Natural killer cell (primary cell): ENCODE measurements at regions not wholly inside any gene's neighbourhood (a gene's known extent, or its start where the extent isn't known, plus 50 kb on each side); places are given as distances from the start of the nearest gene placed in this dataset.

Experiments used
- ATAC-seq, 3 donors: fragments of 150-1000 bp in 2 of 3; fragments of 200-7000 bp in 1 of 3; cut with Tn5 transposase; 1 replicate in 1 of 3; 2 replicates in 2 of 3; pipeline ENCODE4 v1.10.0; 2021; ENCODE audit warnings: mild to moderate bottlenecking in 2 of 3, moderate library complexity in 2 of 3
- DNase-seq, 2 donors: peaks; one replicate each; pipeline versions ENCODE4 v3.0.0 to v3.0.0-alpha.2; 2013 to 2021; ENCODE audit warnings: mixed read lengths in 1 of 2
- H3K27ac ChIP-seq: one replicate; pipeline ENCODE4 v1.5.1; 2013; ENCODE audit warnings: mild to moderate bottlenecking, low read length
- H3K27me3 ChIP-seq: one replicate; pipeline ENCODE4 v1.6.1; 2013; ENCODE audit warnings: low read length; ENCODE audit not compliant: control insufficient read depth, insufficient read depth
- H3K36me3 ChIP-seq: one replicate; pipeline ENCODE4 v1.6.1; 2013; ENCODE audit warnings: low read length; ENCODE audit not compliant: control insufficient read depth, insufficient read depth
- H3K4me1 ChIP-seq: one replicate; pipeline ENCODE4 v1.6.1; 2013; ENCODE audit warnings: low read length; ENCODE audit not compliant: control insufficient read depth, insufficient read depth
- H3K4me3 ChIP-seq: one replicate; pipeline ENCODE4 v1.5.1; 2013; ENCODE audit warnings: low read length
- H3K9me3 ChIP-seq: one replicate; pipeline ENCODE4 v1.6.1; 2013; ENCODE audit warnings: low read length; ENCODE audit not compliant: control insufficient read depth, insufficient read depth
- H3K27ac Mint-ChIP-seq, 2 donors: one replicate each; pipeline ENCODE4 v1.8.0; 2022; ENCODE audit warnings: mild to moderate bottlenecking in 2 of 2, mixed read lengths in 2 of 2, moderate library complexity in 1 of 2
- H3K27me3 Mint-ChIP-seq, 2 donors: one replicate each; pipeline ENCODE4 v1.8.0; 2022; ENCODE audit warnings: low read depth in 2 of 2, mixed read lengths in 2 of 2
- H3K36me3 Mint-ChIP-seq: one replicate; pipeline ENCODE4 v1.8.0; 2022; ENCODE audit warnings: mixed read lengths
- H3K4me1 Mint-ChIP-seq, 2 donors: one replicate each; pipeline ENCODE4 v1.8.0; 2022; ENCODE audit warnings: mixed read lengths in 2 of 2
- H3K4me3 Mint-ChIP-seq: one replicate; pipeline ENCODE4 v1.8.0; 2022; ENCODE audit warnings: mild to moderate bottlenecking, moderate library complexity, mixed read lengths
- H3K9me3 Mint-ChIP-seq, 2 donors: one replicate each; pipeline ENCODE4 v1.8.0; 2022; ENCODE audit warnings: mixed read lengths in 2 of 2
- WGBS: methylation state at CpG from one replicate; pipeline ENCODE4 v1.1.7; 2013; ENCODE audit warnings: missing lambda C conversion rate; ENCODE audit not compliant: insufficient coverage; 5-methylcytosine and 5-hydroxymethylcytosine counted together
- intact Hi-C: fragments of 100-400 bp; cut with micrococcal nuclease; formaldehyde crosslinking; loops from one replicate; pipeline ENCODE4 v1.14.2; 2022
- TF ChIP-seq, protein P1 (sequence below): fragments of 200-600 bp; IDR thresholded peaks from one replicate; pipeline ENCODE4 v1.8.0; 2022; ENCODE audit warnings: antibody characterized with exemption

DNA sequence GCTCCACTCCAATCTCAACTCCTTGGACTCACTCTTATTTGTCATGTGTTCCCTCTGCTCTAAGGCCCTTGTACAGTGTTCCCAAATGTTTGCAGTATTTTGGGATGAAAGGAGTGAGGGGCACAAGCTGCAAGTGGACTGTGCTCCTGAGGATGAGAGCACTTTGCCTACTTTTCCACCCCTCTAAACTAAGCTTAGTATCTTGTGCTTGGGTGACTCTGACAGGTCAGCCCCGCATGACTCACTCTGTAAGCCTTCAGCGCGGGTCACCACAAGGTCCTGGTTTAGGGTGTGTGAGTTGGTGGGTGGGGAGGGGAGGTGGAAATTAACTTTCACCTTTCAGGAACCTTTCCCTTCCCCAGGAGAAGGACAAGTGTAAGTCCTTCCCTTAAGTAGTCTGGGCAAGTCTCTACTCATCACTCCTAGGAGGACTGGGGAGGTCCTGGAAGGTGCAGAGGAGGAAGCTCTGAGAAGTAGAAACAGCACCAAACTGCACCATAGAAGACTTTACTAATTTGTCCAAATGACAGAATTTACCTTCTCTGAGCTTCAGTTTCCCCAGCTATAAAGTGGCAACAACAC is 68.8 kb upstream of the EPB41L1 start:
- Histone ChIP-seq H3K9me3 (no peaks in the 10 kb centered on the region), H3K27me3 (no peaks in the 10 kb centered on the region), H3K36me3 (no peaks in the 10 kb centered on the region), H3K4me3 (no peak overlapping the region), H3K4me1 (no peaks in the 10 kb centered on the region), H3K27ac (no peak overlapping the region)
- Mint-ChIP-seq H3K9me3 (no peaks in the 10 kb centered on the region), H3K36me3 (no peaks in the 10 kb centered on the region), H3K27me3 (peaks cover 19 to 35% of the 10 kb centered on the region in 2 donors), H3K4me3 (no peak overlapping the region), H3K27ac (no peak overlapping the region), H3K4me1 (no peaks in the 10 kb centered on the region)
- TF ChIP-seq, protein P1, sequence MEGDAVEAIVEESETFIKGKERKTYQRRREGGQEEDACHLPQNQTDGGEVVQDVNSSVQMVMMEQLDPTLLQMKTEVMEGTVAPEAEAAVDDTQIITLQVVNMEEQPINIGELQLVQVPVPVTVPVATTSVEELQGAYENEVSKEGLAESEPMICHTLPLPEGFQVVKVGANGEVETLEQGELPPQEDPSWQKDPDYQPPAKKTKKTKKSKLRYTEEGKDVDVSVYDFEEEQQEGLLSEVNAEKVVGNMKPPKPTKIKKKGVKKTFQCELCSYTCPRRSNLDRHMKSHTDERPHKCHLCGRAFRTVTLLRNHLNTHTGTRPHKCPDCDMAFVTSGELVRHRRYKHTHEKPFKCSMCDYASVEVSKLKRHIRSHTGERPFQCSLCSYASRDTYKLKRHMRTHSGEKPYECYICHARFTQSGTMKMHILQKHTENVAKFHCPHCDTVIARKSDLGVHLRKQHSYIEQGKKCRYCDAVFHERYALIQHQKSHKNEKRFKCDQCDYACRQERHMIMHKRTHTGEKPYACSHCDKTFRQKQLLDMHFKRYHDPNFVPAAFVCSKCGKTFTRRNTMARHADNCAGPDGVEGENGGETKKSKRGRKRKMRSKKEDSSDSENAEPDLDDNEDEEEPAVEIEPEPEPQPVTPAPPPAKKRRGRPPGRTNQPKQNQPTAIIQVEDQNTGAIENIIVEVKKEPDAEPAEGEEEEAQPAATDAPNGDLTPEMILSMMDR, result no peak
- ATAC-seq (peak in 1 of 3 donors; percentile 24), DNase-seq (no peak)
- intact Hi-C loops, result no loop called here
- no CpG with 5 or more reads among the region's 3 CpGs for WGBS

DNA sequence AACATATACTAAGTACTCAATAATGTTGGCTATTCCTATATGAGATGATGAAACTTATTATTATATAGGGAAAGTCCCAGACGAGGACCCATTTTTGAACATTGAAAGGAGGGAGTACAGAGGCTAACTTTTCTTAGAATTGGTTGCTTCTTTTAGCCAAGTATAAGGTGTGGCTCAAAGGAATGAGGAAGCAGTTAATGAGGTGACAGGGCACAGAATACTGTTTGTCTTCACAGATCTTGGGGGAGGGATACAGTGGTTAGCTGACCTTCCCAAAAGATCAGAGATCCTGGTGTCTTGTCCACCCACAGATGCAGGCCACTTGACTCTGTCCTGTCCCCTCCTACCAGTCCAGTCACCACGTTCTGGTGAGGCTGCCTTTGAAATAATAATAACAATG is 67.8 kb upstream of the EPB41L1 start:
- H3K9me3 Mint-ChIP-seq, result no peaks in the 10 kb centered on the region
- H3K27me3 Mint-ChIP-seq, result peaks cover 28 to 44% of the 10 kb centered on the region in 2 donors
- H3K27ac Mint-ChIP-seq, result no peak overlapping the region
- intact Hi-C loops, result no loop called here
- no peak for ATAC-seq
- Histone ChIP-seq H3K9me3 (no peaks in the 10 kb centered on the region), H3K4me3 (no peak overlapping the region), H3K4me1 (peaks cover 3% of the 10 kb centered on the region), H3K27me3 (peaks cover 7% of the 10 kb centered on the region), H3K36me3 (no peaks in the 10 kb centered on the region), H3K27ac (no peak overlapping the region)
- no peaks in the 10 kb centered on the region for H3K36me3 Mint-ChIP-seq
- H3K4me3 Mint-ChIP-seq, result no peak overlapping the region
- DNase-seq, result no peak
- H3K4me1 Mint-ChIP-seq, result no peaks in the 10 kb centered on the region
- TF ChIP-seq, protein P1, result no peak
- 21% methylated on average over 1 of the region's 2 CpGs for WGBS

DNA sequence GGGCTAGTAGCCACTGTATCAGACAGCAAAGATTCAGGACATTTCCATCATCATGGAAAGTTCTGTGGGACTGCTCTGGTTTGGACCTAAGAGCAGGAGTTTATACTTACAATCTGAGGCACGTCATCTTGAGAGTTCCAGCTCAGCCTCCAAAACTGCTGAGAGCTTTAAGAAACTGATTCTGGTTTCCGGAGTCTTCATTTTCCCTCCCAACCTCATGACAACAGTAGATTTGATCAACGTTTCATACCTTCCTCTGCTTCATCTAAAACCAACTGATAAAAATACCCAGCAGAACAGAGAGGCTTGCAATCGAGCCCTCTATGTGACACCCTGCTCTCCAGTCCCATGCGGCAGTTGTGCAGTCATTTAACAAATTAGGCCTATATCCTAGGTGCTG is 64.3 kb upstream of the EPB41L1 start:
- no peaks in the 10 kb centered on the region for H3K36me3 Mint-ChIP-seq
- H3K36me3 ChIP-seq, result no peaks in the 10 kb centered on the region
- H3K27ac ChIP-seq, result no peak overlapping the region
- H3K4me3 Mint-ChIP-seq, result no peak overlapping the region
- H3K4me3 ChIP-seq, result no peak overlapping the region
- peaks cover 37 to 50% of the 10 kb centered on the region in 2 donors for H3K27me3 Mint-ChIP-seq
- H3K9me3 ChIP-seq, result no peaks in the 10 kb centered on the region
- peaks cover 6 to 8% of the 10 kb centered on the region in 2 donors for H3K4me1 Mint-ChIP-seq
- no peaks in the 10 kb centered on the region for H3K9me3 Mint-ChIP-seq
- intact Hi-C loops, result no loop called here
- WGBS, result 89% methylated on average over 5 of the region's 5 CpGs
- peaks cover 18% of the 10 kb centered on the region for H3K4me1 ChIP-seq
- H3K27ac Mint-ChIP-seq, result no peak overlapping the region
- H3K27me3 ChIP-seq, result peaks cover 18% of the 10 kb centered on the region
- ATAC-seq (no peak), DNase-seq (no peak)
- TF ChIP-seq, protein P1, result no peak
